Activated naive CD8-positive, alpha-beta T cell treated with anti-CD3 and anti-CD28 coated beads, Interleukin-2, amount 10 ng/mL, durations not matched to agents 7 days and 5 days (primary cell): ENCODE measurements at regions not wholly inside any gene's neighbourhood (a gene's known extent, or its start where the extent isn't known, plus 50 kb on each side); places are given as distances from the start of the nearest gene placed in this dataset.

ENCODE experiments used
- ATAC-seq: fragments of 150-1000 bp; cut with Tn5 transposase; one replicate; pipeline ENCODE4 v1.10.0; 2021; ENCODE audit warnings: low read depth, moderate library complexity
- POLR2A ChIA-PET: fragments of 350-600 bp; sonication (Branson Sonifier 250); formaldehyde crosslinking; loops from one replicate; lab custom pipeline; 2021; ENCODE audit warnings: antibody characterized with exemption; lab: Charles Lee
- DNase-seq: peaks from one replicate; pipeline ENCODE4 v3.0.0; 2021
- H3K27ac Mint-ChIP-seq: one replicate; pipeline ENCODE4 v1.8.0; 2022; ENCODE audit warnings: mild to moderate bottlenecking, mixed read lengths
- H3K27me3 Mint-ChIP-seq: one replicate; pipeline ENCODE4 v1.8.0; 2022; ENCODE audit warnings: mild to moderate bottlenecking, moderate library complexity, mixed read lengths
- H3K36me3 Mint-ChIP-seq: one replicate; pipeline ENCODE4 v1.8.0; 2021; ENCODE audit warnings: mild to moderate bottlenecking, mixed read lengths
- H3K4me1 Mint-ChIP-seq: one replicate; pipeline ENCODE4 v1.8.0; 2021; ENCODE audit warnings: mixed read lengths
- H3K4me3 Mint-ChIP-seq: one replicate; pipeline ENCODE4 v1.8.0; 2022; ENCODE audit warnings: mild to moderate bottlenecking, moderate library complexity, mixed read lengths
- H3K9me3 Mint-ChIP-seq: one replicate; pipeline ENCODE4 v1.8.0; 2021; ENCODE audit warnings: mixed read lengths

GRCh38 chr15:93644595-93644994, 555.6 kb upstream of the RGMA start:
- no peaks in the 10 kb centered on the region for H3K9me3 Mint-ChIP-seq
- ATAC-seq (no peak), DNase-seq (no peak)
- POLR2A ChIA-PET = no interaction called here
- no peak overlapping the region for H3K27ac Mint-ChIP-seq
- no peaks in the 10 kb centered on the region for H3K27me3 Mint-ChIP-seq
- H3K4me3 Mint-ChIP-seq = no peak overlapping the region
- H3K4me1 Mint-ChIP-seq = no peaks in the 10 kb centered on the region
- no peaks in the 10 kb centered on the region for H3K36me3 Mint-ChIP-seq

- Mint-ChIP-seq H3K4me3 (no peak overlapping the region), H3K27me3 (no peaks in the 10 kb centered on the region), H3K27ac (no peak overlapping the region), H3K9me3 (no peaks in the 10 kb centered on the region), H3K36me3 (no peaks in the 10 kb centered on the region), H3K4me1 (no peaks in the 10 kb centered on the region)
- POLR2A ChIA-PET = no interaction called here
- no peak for DNase-seq
- no peak for ATAC-seq
These were observed 551.5 kb upstream of the RGMA start for GRCh38 chr15:93640411-93640962.

GRCh38 chr15:93631958-93632618, 543.1 kb upstream of the RGMA start:
- ATAC-seq (no peak), DNase-seq (no peak)
- POLR2A ChIA-PET = interaction anchor here (0.6 kb wide), 1 partner anchor 1694 kb away, joined by 3 read pairs; no protein-coding TSS in a partner anchor
- H3K9me3 Mint-ChIP-seq = peaks cover 3% of the 10 kb centered on the region
- no peak overlapping the region for H3K27ac Mint-ChIP-seq
- peaks cover 6% of the 10 kb centered on the region for H3K27me3 Mint-ChIP-seq
- H3K36me3 Mint-ChIP-seq = no peaks in the 10 kb centered on the region
- H3K4me3 Mint-ChIP-seq = no peak overlapping the region
- H3K4me1 Mint-ChIP-seq = no peaks in the 10 kb centered on the region

GRCh38 chr15:93619597-93619996, 530.6 kb upstream of the RGMA start:
- H3K4me3 Mint-ChIP-seq = no peak overlapping the region
- H3K27ac Mint-ChIP-seq = no peak overlapping the region
- H3K36me3 Mint-ChIP-seq = no peaks in the 10 kb centered on the region
- no peaks in the 10 kb centered on the region for H3K9me3 Mint-ChIP-seq
- peaks cover 7% of the 10 kb centered on the region for H3K27me3 Mint-ChIP-seq
- DNase-seq (no peak), ATAC-seq (no peak)
- no peaks in the 10 kb centered on the region for H3K4me1 Mint-ChIP-seq
- POLR2A ChIA-PET = no interaction called here

- no peak for ATAC-seq
- DNase-seq = no peak
- Mint-ChIP-seq H3K4me1 (no peaks in the 10 kb centered on the region), H3K27ac (no peak overlapping the region), H3K9me3 (no peaks in the 10 kb centered on the region), H3K4me3 (no peak overlapping the region), H3K36me3 (no peaks in the 10 kb centered on the region), H3K27me3 (peaks cover 7% of the 10 kb centered on the region)
- POLR2A ChIA-PET = no interaction called here
These were observed 528.4 kb upstream of the RGMA start for GRCh38 chr15:93617443-93617842.

GRCh38 chr15:93614386-93615104, 525.5 kb upstream of the RGMA start:
- Mint-ChIP-seq H3K4me1 (no peaks in the 10 kb centered on the region), H3K4me3 (no peak overlapping the region), H3K9me3 (no peaks in the 10 kb centered on the region), H3K36me3 (no peaks in the 10 kb centered on the region), H3K27me3 (peaks cover 6% of the 10 kb centered on the region), H3K27ac (no peak overlapping the region)
- no peak for ATAC-seq
- DNase-seq = no peak
- POLR2A ChIA-PET = no interaction called here

GRCh38 chr15:93613386-93613785, 524.4 kb upstream of the RGMA start:
- no peaks in the 10 kb centered on the region for H3K9me3 Mint-ChIP-seq
- no peak overlapping the region for H3K4me3 Mint-ChIP-seq
- POLR2A ChIA-PET = no interaction called here
- DNase-seq (no peak), ATAC-seq (no peak)
- peaks cover 2% of the 10 kb centered on the region for H3K27me3 Mint-ChIP-seq
- H3K4me1 Mint-ChIP-seq = no peaks in the 10 kb centered on the region
- H3K36me3 Mint-ChIP-seq = no peaks in the 10 kb centered on the region
- no peak overlapping the region for H3K27ac Mint-ChIP-seq

GRCh38 chr15:93612953-93613352, 523.9 kb upstream of the RGMA start:
- Mint-ChIP-seq H3K27me3 (peaks cover 2% of the 10 kb centered on the region), H3K4me3 (no peak overlapping the region), H3K36me3 (no peaks in the 10 kb centered on the region), H3K9me3 (no peaks in the 10 kb centered on the region), H3K4me1 (no peaks in the 10 kb centered on the region), H3K27ac (no peak overlapping the region)
- DNase-seq (no peak), ATAC-seq (no peak)
- POLR2A ChIA-PET = no interaction called here

- H3K4me1 Mint-ChIP-seq = no peaks in the 10 kb centered on the region
- no peaks in the 10 kb centered on the region for H3K9me3 Mint-ChIP-seq
- no peak for ATAC-seq
- H3K27me3 Mint-ChIP-seq = no peaks in the 10 kb centered on the region
- DNase-seq = no peak
- no peak overlapping the region for H3K4me3 Mint-ChIP-seq
- POLR2A ChIA-PET = no interaction called here
- no peak overlapping the region for H3K27ac Mint-ChIP-seq
- H3K36me3 Mint-ChIP-seq = no peaks in the 10 kb centered on the region
These were observed 521.9 kb upstream of the RGMA start for GRCh38 chr15:93610944-93611343.

GRCh38 chr15:93608643-93609148, 519.7 kb upstream of the RGMA start:
- Mint-ChIP-seq H3K4me3 (no peak overlapping the region), H3K27ac (no peak overlapping the region), H3K27me3 (no peaks in the 10 kb centered on the region), H3K36me3 (no peaks in the 10 kb centered on the region), H3K4me1 (no peaks in the 10 kb centered on the region), H3K9me3 (no peaks in the 10 kb centered on the region)
- DNase-seq (no peak), ATAC-seq (no peak)
- POLR2A ChIA-PET = no interaction called here

- ATAC-seq (no peak), DNase-seq (no peak)
- H3K36me3 Mint-ChIP-seq = no peaks in the 10 kb centered on the region
- no peak overlapping the region for H3K27ac Mint-ChIP-seq
- H3K27me3 Mint-ChIP-seq = no peaks in the 10 kb centered on the region
- POLR2A ChIA-PET = no interaction called here
- H3K4me1 Mint-ChIP-seq = no peaks in the 10 kb centered on the region
- no peaks in the 10 kb centered on the region for H3K9me3 Mint-ChIP-seq
- no peak overlapping the region for H3K4me3 Mint-ChIP-seq
These were observed 514.5 kb upstream of the RGMA start for GRCh38 chr15:93603550-93603949.

GRCh38 chr15:93587059-93587521, 498.1 kb upstream of the RGMA start:
- ATAC-seq = no peak
- DNase-seq = no peak
- POLR2A ChIA-PET = no interaction called here
- Mint-ChIP-seq H3K9me3 (no peaks in the 10 kb centered on the region), H3K27ac (no peak overlapping the region), H3K36me3 (no peaks in the 10 kb centered on the region), H3K27me3 (peaks cover 4% of the 10 kb centered on the region), H3K4me1 (no peaks in the 10 kb centered on the region), H3K4me3 (no peak overlapping the region)

- no peaks in the 10 kb centered on the region for H3K9me3 Mint-ChIP-seq
- POLR2A ChIA-PET = no interaction called here
- H3K27ac Mint-ChIP-seq = no peak overlapping the region
- DNase-seq (no peak), ATAC-seq (no peak)
- H3K27me3 Mint-ChIP-seq = peaks cover 4% of the 10 kb centered on the region
- no peak overlapping the region for H3K4me3 Mint-ChIP-seq
- H3K36me3 Mint-ChIP-seq = no peaks in the 10 kb centered on the region
- H3K4me1 Mint-ChIP-seq = no peaks in the 10 kb centered on the region
These were observed 496.0 kb upstream of the RGMA start for GRCh38 chr15:93585012-93585411.

- peaks cover 4% of the 10 kb centered on the region for H3K27me3 Mint-ChIP-seq
- H3K9me3 Mint-ChIP-seq = no peaks in the 10 kb centered on the region
- no peaks in the 10 kb centered on the region for H3K36me3 Mint-ChIP-seq
- DNase-seq = no peak
- H3K27ac Mint-ChIP-seq = no peak overlapping the region
- H3K4me1 Mint-ChIP-seq = no peaks in the 10 kb centered on the region
- ATAC-seq = no peak
- POLR2A ChIA-PET = no interaction called here
- no peak overlapping the region for H3K4me3 Mint-ChIP-seq
These were observed 495.0 kb upstream of the RGMA start for GRCh38 chr15:93583968-93584367.
